ENCODE measurements at regions not wholly inside any gene's neighbourhood (a gene's known extent, or its start where the extent isn't known, plus 50 kb on each side); places are given as distances from the start of the nearest gene placed in this dataset.

DNA sequence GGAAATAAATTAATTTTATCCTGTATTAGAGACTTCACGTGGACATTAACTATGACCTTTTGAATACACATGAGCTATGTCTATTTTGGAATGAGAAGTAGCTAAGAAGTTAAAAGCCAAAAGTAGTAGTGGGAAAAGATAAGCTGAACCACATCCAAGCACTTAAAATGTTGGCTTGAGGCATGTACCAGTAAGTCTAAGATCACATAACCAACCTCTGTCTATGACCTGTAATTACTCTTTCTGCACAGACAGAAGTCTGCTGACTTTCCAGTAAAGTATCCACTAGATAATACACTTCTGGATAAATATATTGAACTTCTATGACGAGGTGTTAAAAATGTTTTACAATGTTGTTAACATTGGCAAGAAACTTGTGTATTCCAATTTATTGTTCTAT, 68.7 kb downstream of the LIG4 start (continued):
- TF ChIP-seq, protein P1, sequence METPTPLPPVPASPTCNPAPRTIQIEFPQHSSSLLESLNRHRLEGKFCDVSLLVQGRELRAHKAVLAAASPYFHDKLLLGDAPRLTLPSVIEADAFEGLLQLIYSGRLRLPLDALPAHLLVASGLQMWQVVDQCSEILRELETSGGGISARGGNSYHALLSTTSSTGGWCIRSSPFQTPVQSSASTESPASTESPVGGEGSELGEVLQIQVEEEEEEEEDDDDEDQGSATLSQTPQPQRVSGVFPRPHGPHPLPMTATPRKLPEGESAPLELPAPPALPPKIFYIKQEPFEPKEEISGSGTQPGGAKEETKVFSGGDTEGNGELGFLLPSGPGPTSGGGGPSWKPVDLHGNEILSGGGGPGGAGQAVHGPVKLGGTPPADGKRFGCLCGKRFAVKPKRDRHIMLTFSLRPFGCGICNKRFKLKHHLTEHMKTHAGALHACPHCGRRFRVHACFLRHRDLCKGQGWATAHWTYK (CRISPR knock-in tag; IDR thresholded peaks at IDR 0.05), result no peak

GRCh38 chr13:108142702-108143436, 72.5 kb downstream of the LIG4 start:
- ChIA-PET CTCF (ENCODE audit: low intra/inter-chr PET ratio) (no interaction called here), POLR2A (interaction anchor here (0.7 kb wide), 1 partner anchor 8 kb away, joined by 3 read pairs; no protein-coding TSS in a partner anchor)
- no peak overlapping the region for H2AFZ ChIP-seq (ENCODE audit: low read depth, low read length)
- H3K27ac ChIP-seq (ENCODE audit: extremely low read depth, low read depth, low read length), result no peak overlapping the region
- FAIRE-seq (no peak), DNase-seq (ENCODE audit: extremely low read depth in 1 of 4, low spot score in 3 of 4) (no peak), ATAC-seq (no peak)
- H3K4me3 ChIP-seq, result no peak overlapping the region
- H3K4me1 ChIP-seq (replicated peaks in 1 of 2; ENCODE audit: control insufficient read depth in 2 of 2, insufficient read depth in 2 of 2, low read length in 2 of 2), result no peaks in the 10 kb centered on the region
- H3K9ac ChIP-seq (ENCODE audit: insufficient read depth in 1 of 2, low read depth in 2 of 2, low read length in 2 of 2), result no peak overlapping the region
- no TSS peak for BruUV-seq (replicated peaks)
- in situ Hi-C loops (cut with MboI) (no loop called here), intact Hi-C loops (cut with micrococcal nuclease) (no loop called here)
- no peaks in the 10 kb centered on the region for H3K27me3 ChIP-seq (ENCODE audit: control insufficient read depth in 2 of 2, insufficient read depth in 2 of 2, low read length in 2 of 2)
- no peaks in the 10 kb centered on the region for H3K36me3 ChIP-seq (ENCODE audit: control insufficient read depth, insufficient read depth, low read length)
- no peak overlapping the region for H3K4me2 ChIP-seq (ENCODE audit: insufficient read depth, low read length)
- H3K9me3 ChIP-seq (replicated peaks; ENCODE audit: control insufficient read depth, insufficient read depth, low read depth, low read length), result no peaks in the 10 kb centered on the region
- H3K9me1 ChIP-seq (ENCODE audit: control insufficient read depth, insufficient read depth, low read length), result no peaks in the 10 kb centered on the region
- TF ChIP-seq RBM22 (IDR thresholded peaks at IDR 0.05; ENCODE audit: low read depth, low read length, poor library complexity, severe bottlenecking) (no peak), KHSRP (IDR thresholded peaks at IDR 0.05) (no peak), MBD2 (IDR thresholded peaks at IDR 0.05; ENCODE audit: borderline replicate concordance, low read depth) (no peak), HEY1 (CRISPR knock-in tag; IDR thresholded peaks at IDR 0.05; ENCODE audit: borderline replicate concordance) (no peak), JUNB (CRISPR knock-in tag; conservative IDR thresholded peaks at IDR 0.05) (no peak), CREB5 (CRISPR knock-in tag; IDR thresholded peaks at IDR 0.05) (no peak), ZBTB17 (CRISPR knock-in tag; IDR thresholded peaks at IDR 0.05) (no peak), ZNF695 (CRISPR knock-in tag; IDR thresholded peaks at IDR 0.05) (no peak), PCBP1 (IDR thresholded peaks at IDR 0.05; ENCODE audit: low read depth, low read length, poor library complexity, severe bottlenecking) (no peak), CTBP1 (IDR thresholded peaks at IDR 0.05; ENCODE audit: borderline replicate concordance) (no peak), RNF219 (CRISPR knock-in tag; IDR thresholded peaks at IDR 0.05) (no peak)
- no peaks in the 10 kb centered on the region for H3K79me2 ChIP-seq (ENCODE audit: control insufficient read depth, insufficient read depth, low read length)
- H4K20me1 ChIP-seq (replicated peaks; ENCODE audit: control insufficient read depth, insufficient read depth, low read length), result no peaks in the 10 kb centered on the region
- WGBS (ENCODE audit: insufficient coverage, low coverage, missing lambda C conversion rate), result 0% methylated on average over 4 of the region's 4 CpGs

All from K562 (cell line).